VCaP (cell line): ENCODE measurements at regions not wholly inside any gene's neighbourhood (a gene's known extent, or its start where the extent isn't known, plus 50 kb on each side); places are given as distances from the start of the nearest gene placed in this dataset.

Experiments
- H3K27ac ChIP-seq: fragments of 450-650 bp; 2 replicates; pipeline ENCODE4 v1.5.1; 2017
- CTCF ChIP-seq: fragments of 450-650 bp; conservative IDR thresholded peaks from 2 replicates; pipeline ENCODE4 v1.5.1; 2017; ENCODE audit warnings: mild to moderate bottlenecking, moderate library complexity

- TF ChIP-seq CTCF: no peak
- H3K27ac ChIP-seq: no peak overlapping the region
Measured at GRCh38 chr1:181190364-181191035, 102.0 kb downstream of the IER5 start.

GRCh38 chr1:181191494-181192040 lies 103.1 kb downstream of the IER5 start:
- no peak overlapping the region for H3K27ac ChIP-seq
- no peak for TF ChIP-seq CTCF

DNA sequence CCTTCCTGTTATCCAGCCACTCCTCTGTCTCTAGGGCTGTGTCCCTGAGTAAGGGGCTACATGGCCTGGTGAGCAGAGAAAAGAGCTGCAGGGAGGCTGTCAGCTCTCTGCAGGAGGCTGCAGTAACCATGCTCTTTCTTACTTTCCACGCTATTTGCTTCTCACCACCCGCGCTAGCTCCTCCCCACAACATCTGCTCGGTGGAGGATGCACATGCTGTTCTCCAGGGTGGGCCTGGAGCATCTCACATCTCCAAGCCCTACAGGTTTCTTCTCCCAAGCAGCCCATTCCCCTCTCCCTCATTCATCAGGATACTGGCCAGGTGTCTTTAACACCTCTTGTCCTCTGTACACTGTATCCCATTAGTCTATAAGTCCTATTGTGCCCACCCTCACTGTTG lies 103.8 kb downstream of the IER5 start:
- no peak overlapping the region for H3K27ac ChIP-seq
- no peak for TF ChIP-seq CTCF

DNA sequence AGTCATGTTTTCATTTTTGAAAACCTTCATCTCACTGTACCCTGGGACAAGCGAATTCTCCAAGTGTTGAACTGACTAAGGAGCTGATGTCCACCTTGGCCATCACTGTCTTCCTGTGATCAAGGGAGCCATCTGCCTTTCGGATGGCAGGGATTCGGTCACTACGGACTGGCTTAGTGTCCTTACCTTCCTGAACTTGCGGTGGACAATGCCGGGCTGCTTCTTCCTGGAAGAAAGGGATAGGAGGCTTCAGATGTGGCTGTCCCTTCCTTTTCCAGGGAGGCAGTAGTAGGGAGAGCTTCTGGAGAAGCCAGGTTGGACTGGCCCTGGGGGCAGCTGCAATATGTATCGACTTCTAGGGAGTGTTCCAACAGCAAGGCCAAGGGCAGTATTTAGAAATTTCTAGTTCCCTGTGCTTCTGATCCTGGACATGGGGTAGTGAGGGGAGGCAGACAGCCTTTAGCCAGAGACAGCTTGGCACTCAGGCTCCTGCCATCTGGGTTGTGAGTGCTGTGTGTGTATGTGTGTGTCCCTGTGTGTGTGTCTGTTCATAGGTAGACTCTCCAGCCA lies 114.6 kb downstream of the IER5 start:
- no peak overlapping the region for H3K27ac ChIP-seq
- no peak for TF ChIP-seq CTCF

DNA sequence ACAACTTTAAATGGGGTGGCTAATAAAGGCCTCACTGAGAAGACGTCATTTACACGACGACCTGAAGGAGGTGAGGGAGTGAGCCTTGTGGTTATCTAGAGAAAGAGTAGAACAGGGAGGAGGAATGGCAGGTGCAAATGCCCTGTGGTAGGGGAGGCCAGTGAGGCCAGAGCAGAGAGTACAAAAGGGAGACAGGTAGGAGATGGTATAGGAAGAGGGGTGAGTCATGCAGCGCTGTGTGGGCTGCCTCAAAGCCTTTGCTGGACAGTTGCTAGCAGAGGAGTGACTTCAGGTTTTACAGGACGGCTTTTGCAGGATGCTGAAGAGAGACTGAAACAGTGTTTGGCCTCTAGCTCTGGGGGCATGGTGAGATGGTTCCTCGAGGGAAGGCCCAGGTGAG lies 116.0 kb downstream of the IER5 start:
- no peak overlapping the region for H3K27ac ChIP-seq
- no peak for TF ChIP-seq CTCF

GRCh38 chr1:181205901-181206300 lies 117.4 kb downstream of the IER5 start:
- no peak overlapping the region for H3K27ac ChIP-seq
- no peak for TF ChIP-seq CTCF

GRCh38 chr1:181206513-181206912 lies 118.0 kb downstream of the IER5 start:
- no peak for TF ChIP-seq CTCF
- H3K27ac ChIP-seq: no peak overlapping the region
